ENCODE measurements at regions not wholly inside any gene's neighbourhood (a gene's known extent, or its start where the extent isn't known, plus 50 kb on each side); places are given as distances from the start of the nearest gene placed in this dataset.
A peak's percentile ranks its signal among the peaks of the same experiment; 100 is the strongest.

GRCh38 chr19:30151081-30151480, 209.0 kb downstream of the URI1 start:
- H3K4me3 Mint-ChIP-seq, result no peak overlapping the region
- ATAC-seq (no peak), DNase-seq (no peak)
- ChIA-PET POLR2A (interaction anchor here (0.7 kb wide), 1 partner anchor 246 kb away, joined by 3 read pairs; no protein-coding TSS in a partner anchor), CTCF (no interaction called here)
- H3K36me3 Mint-ChIP-seq (ENCODE audit: low read depth), result no peaks in the 10 kb centered on the region
- no peaks in the 10 kb centered on the region for H3K9me3 Mint-ChIP-seq
- no peak overlapping the region for H3K27ac Mint-ChIP-seq
- peaks cover 2% of the 10 kb centered on the region for H3K27me3 Mint-ChIP-seq
- no peak for TF ChIP-seq CTCF (IDR thresholded peaks at IDR 0.05)
- no peaks in the 10 kb centered on the region for H3K4me1 Mint-ChIP-seq (ENCODE audit: low read depth)
- intact Hi-C loops (cut with micrococcal nuclease), result no loop called here

- DNase-seq (no peak), ATAC-seq (no peak)
- Mint-ChIP-seq H3K27ac (no peak overlapping the region), H3K4me1 (ENCODE audit: low read depth) (no peaks in the 10 kb centered on the region), H3K36me3 (ENCODE audit: low read depth) (no peaks in the 10 kb centered on the region), H3K4me3 (no peak overlapping the region), H3K27me3 (peaks cover 4% of the 10 kb centered on the region), H3K9me3 (no peaks in the 10 kb centered on the region)
- no peak for TF ChIP-seq CTCF (IDR thresholded peaks at IDR 0.05)
- intact Hi-C loops (cut with micrococcal nuclease), result no loop called here
- CTCF ChIA-PET, result no interaction called here
- POLR2A ChIA-PET, result no interaction called here
These were observed 210.7 kb downstream of the URI1 start for GRCh38 chr19:30152510-30153291.

DNA sequence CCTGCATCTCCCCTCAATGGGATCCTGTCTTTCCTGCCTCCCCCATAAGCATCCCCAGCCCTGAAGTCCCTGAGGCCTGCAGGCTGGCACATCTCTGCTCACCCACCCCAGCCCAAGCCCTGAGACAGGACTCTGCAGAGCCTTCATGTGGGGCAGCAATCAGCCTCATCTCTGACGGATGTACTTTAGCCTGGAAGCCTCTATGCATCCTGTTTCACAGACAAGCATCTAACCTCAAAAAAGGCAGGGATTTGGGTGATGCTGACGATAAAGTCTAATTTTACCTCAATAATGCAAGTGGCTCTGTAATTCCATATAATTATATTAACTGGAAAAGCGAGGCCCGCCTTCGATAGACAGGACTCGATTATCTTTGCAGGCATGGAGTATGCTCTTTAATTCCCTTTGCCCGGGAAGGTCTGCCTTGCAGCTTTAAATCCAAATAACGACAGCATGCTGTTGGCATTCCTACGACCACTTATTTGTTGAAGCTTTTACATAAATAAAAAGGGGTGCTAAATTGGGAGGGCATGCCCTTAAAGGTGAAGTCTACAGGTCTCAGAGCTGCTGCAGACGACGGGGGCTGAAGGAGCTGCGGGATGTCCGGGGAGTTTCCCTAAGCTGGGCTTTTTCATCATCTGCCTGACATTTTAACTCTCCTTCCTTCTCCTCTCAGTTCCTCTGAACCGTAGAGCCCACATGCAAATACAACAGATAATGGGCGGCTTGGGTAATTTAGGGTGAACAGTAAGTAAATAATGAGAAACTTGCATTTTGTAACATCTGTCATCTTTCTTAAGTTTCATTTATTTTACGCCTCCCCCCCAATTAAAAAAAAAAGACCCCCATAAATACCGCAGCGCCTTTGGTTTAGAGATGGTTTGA, 211.5 kb downstream of the URI1 start:
- Mint-ChIP-seq H3K4me1 (ENCODE audit: low read depth) (no peaks in the 10 kb centered on the region), H3K4me3 (no peak overlapping the region), H3K27ac (no peak overlapping the region), H3K9me3 (no peaks in the 10 kb centered on the region), H3K36me3 (ENCODE audit: low read depth) (no peaks in the 10 kb centered on the region), H3K27me3 (peaks cover 4% of the 10 kb centered on the region)
- ChIA-PET POLR2A (no interaction called here), CTCF (no interaction called here)
- peak; percentile 55 for ATAC-seq
- intact Hi-C loops (cut with micrococcal nuclease), result no loop called here
- TF ChIP-seq CTCF (IDR thresholded peaks at IDR 0.05), result no peak
- DNase-seq, result peak; percentile 11

- ATAC-seq (no peak), DNase-seq (no peak)
- Mint-ChIP-seq H3K27me3 (peaks cover 4% of the 10 kb centered on the region), H3K4me3 (no peak overlapping the region), H3K27ac (no peak overlapping the region), H3K36me3 (ENCODE audit: low read depth) (no peaks in the 10 kb centered on the region), H3K9me3 (no peaks in the 10 kb centered on the region), H3K4me1 (ENCODE audit: low read depth) (no peaks in the 10 kb centered on the region)
- POLR2A ChIA-PET, result no interaction called here
- CTCF ChIA-PET, result no interaction called here
- no peak for TF ChIP-seq CTCF (IDR thresholded peaks at IDR 0.05)
- intact Hi-C loops (cut with micrococcal nuclease), result no loop called here
These were observed 212.4 kb downstream of the URI1 start for GRCh38 chr19:30154410-30154809.
